HCT116 (cell line): ENCODE measurements at regions not wholly inside any gene's neighbourhood (a gene's known extent, or its start where the extent isn't known, plus 50 kb on each side); places are given as distances from the start of the nearest gene placed in this dataset.

ENCODE experiments used
- ATAC-seq: fragments of 200-7000 bp; cut with Tn5 transposase; 2 replicates; pipeline ENCODE4 v1.9.1; 2020; ENCODE audit warnings: mild to moderate bottlenecking, moderate library complexity
- BruUV-seq: library from RNA; stranded (reverse); fragments of 400-500 nt; replicated peaks from 2 replicates; lab custom pipeline; 2021; lab: Mats Ljungman, UMichigan
- CTCF ChIA-PET: fragments of 300-600 bp; sonication (Branson Sonifier 250); formaldehyde crosslinking; loops from one replicate; lab custom pipeline; 2021; ENCODE audit warnings: antibody characterized with exemption; lab: Charles Lee
- POLR2A ChIA-PET: fragments of 300-600, 350-600 bp; sonication (Branson Sonifier 250); formaldehyde crosslinking; loops from one replicate; lab custom pipeline; 2021; ENCODE audit warnings: antibody characterized with exemption; lab: Charles Lee
- RAD21 ChIA-PET, 2 experiments: fragments of 300-600 bp; sonication (Branson Sonifier 250); formaldehyde crosslinking; loops; one replicate each; lab custom pipeline; 2023; ENCODE audit warnings: low total read pairs in 2 of 2; ENCODE audit not compliant: uncharacterized antibody in 2 of 2, unreplicated experiment in 2 of 2, low non-redundant PET in 1 of 2; lab: Charles Lee
- DNase-seq: peaks from one replicate; pipeline ENCODE4 v3.0.0-alpha.2; 2010; ENCODE audit warnings: low read depth, low spot score
- H2AFZ ChIP-seq: fragments of 200-600 bp; shearing (Covaris generic), sonication (generic); 2 replicates; pipeline ENCODE4 v1.6.1; 2017; ENCODE audit warnings: low read depth, mixed run types, mixed read lengths, antibody characterized with exemption, low read length; ENCODE audit not compliant: poor library complexity, severe bottlenecking
- H3K27ac ChIP-seq: 2 replicates; pipeline ENCODE4 v1.5.1; 2012; ENCODE audit warnings: low read depth, low read length
- H3K27me3 ChIP-seq: fragments of 200-600 bp; sonication (generic); 2 replicates; pipeline ENCODE4 v1.6.1; 2016; ENCODE audit warnings: mixed run types, low read length, mixed read lengths; ENCODE audit not compliant: insufficient read depth
- H3K36me3 ChIP-seq, 2 experiments: fragments of 200-500 bp in 1 of 2; fragments of 200-600 bp in 1 of 2; sonication (Bioruptor generic) in 1 of 2; sonication (generic) in 1 of 2; 2 replicates each; pipeline versions ENCODE4 v1.5.1 to v1.6.1; 2014 to 2016; ENCODE audit warnings: low read length in 2 of 2, inconsistent platforms in 1 of 2, mixed read lengths in 1 of 2, mixed run types in 1 of 2; ENCODE audit not compliant: insufficient read depth in 2 of 2, control insufficient read depth in 1 of 2
- H3K4me1 ChIP-seq, 2 experiments: fragments of 200-600 bp in 1 of 2; sonication (generic) in 1 of 2; 2 replicates each; pipeline versions ENCODE4 v1.5.1 to v1.6.1; 2012 to 2017; ENCODE audit warnings: low read length in 2 of 2, inconsistent platforms in 1 of 2, mild to moderate bottlenecking in 1 of 2, mixed read lengths in 1 of 2, mixed run types in 1 of 2, moderate library complexity in 1 of 2; ENCODE audit not compliant: insufficient read depth in 2 of 2, control insufficient read depth in 1 of 2
- H3K4me2 ChIP-seq: fragments of 200-600 bp; sonication (generic); 2 replicates; pipeline ENCODE4 v1.6.1; 2017; ENCODE audit warnings: mixed run types, low read length, mixed read lengths
- H3K4me3 ChIP-seq, 2 experiments: fragments of 200-600 bp in 1 of 2; sonication (generic) in 1 of 2; replicated peaks in 1 of 2; 2 replicates each; pipeline ENCODE4 v1.5.1; 2011 to 2016; ENCODE audit warnings: low read length in 2 of 2, control low read depth in 1 of 2, low read depth in 1 of 2, mild to moderate bottlenecking in 1 of 2, mixed read lengths in 1 of 2, mixed run types in 1 of 2
- H3K79me2 ChIP-seq: fragments of 200-600 bp; sonication (generic); 2 replicates; pipeline ENCODE4 v1.6.1; 2017; ENCODE audit warnings: mild to moderate bottlenecking, mixed run types, low read length, moderate library complexity, mixed read lengths; ENCODE audit not compliant: insufficient read depth
- H3K9ac ChIP-seq: fragments of 200-600 bp; sonication (generic); 2 replicates; pipeline ENCODE4 v1.6.1; 2016; ENCODE audit warnings: low read length, mixed read lengths
- H3K9me2 ChIP-seq: fragments of 200-600 bp; sonication (generic), shearing (Covaris generic); 2 replicates; pipeline ENCODE4 v1.6.1; 2017; ENCODE audit warnings: mixed run types, mild to moderate bottlenecking, moderate library complexity; ENCODE audit not compliant: insufficient read depth
- H3K9me3 ChIP-seq, 2 experiments: fragments of 200-500 bp in 1 of 2; fragments of 200-600 bp in 1 of 2; sonication (Bioruptor generic) in 1 of 2; sonication (generic) in 1 of 2; 2 replicates each; pipeline ENCODE4 v1.6.1; 2014 to 2017; ENCODE audit warnings: low read length in 2 of 2, mixed read lengths in 2 of 2, inconsistent platforms in 1 of 2, low read depth in 1 of 2, mild to moderate bottlenecking in 1 of 2, mixed run types in 1 of 2, moderate library complexity in 1 of 2; ENCODE audit not compliant: control insufficient read depth in 1 of 2, insufficient read depth in 1 of 2
- H4K20me1 ChIP-seq: fragments of 200-600 bp; sonication (generic), shearing (Covaris generic); 2 replicates; pipeline ENCODE4 v1.6.1; 2017; ENCODE audit warnings: mixed run types, mild to moderate bottlenecking, moderate library complexity; ENCODE audit not compliant: insufficient read depth
- CEBPB ChIP-seq: IDR thresholded peaks from 2 replicates; pipeline ENCODE4 v1.6.1; 2012; ENCODE audit warnings: low read depth
- JUND ChIP-seq: IDR thresholded peaks from 2 replicates; pipeline ENCODE4 v1.6.1; 2012
- POLR2A ChIP-seq: IDR thresholded peaks from 2 replicates; pipeline ENCODE4 v1.7.0; 2011; ENCODE audit warnings: borderline replicate concordance; ENCODE audit not compliant: insufficient read depth, insufficient read length; ENCODE audit errors: extremely low read depth
- POLR2AphosphoS5 ChIP-seq: IDR thresholded peaks from 2 replicates; pipeline ENCODE4 v1.6.1; 2011; ENCODE audit warnings: mild to moderate bottlenecking, low read depth, low read length, moderate library complexity
- RAD21 ChIP-seq: IDR thresholded peaks from 2 replicates; pipeline ENCODE4 v1.6.1; 2012; ENCODE audit warnings: low read depth, mild to moderate bottlenecking
- SIN3A ChIP-seq: IDR thresholded peaks from 2 replicates; pipeline ENCODE4 v1.6.1; 2012; ENCODE audit warnings: low read depth
- YY1 ChIP-seq: IDR thresholded peaks from 2 replicates; pipeline ENCODE4 v1.6.1; 2011; ENCODE audit warnings: low read length, low read depth, moderate library complexity, mild to moderate bottlenecking; ENCODE audit not compliant: insufficient replicate concordance; ENCODE audit errors: extremely low read depth
- intact Hi-C: fragments of 100-400 bp; cut with micrococcal nuclease; formaldehyde crosslinking; loops from 2 replicates; pipeline ENCODE4 v1.10.0; 2022
- TF ChIP-seq, protein P1 (sequence below): IDR thresholded peaks from 2 replicates; pipeline ENCODE4 v1.6.1; 2012
- TF ChIP-seq, protein P2 (sequence below): IDR thresholded peaks from 2 replicates; pipeline ENCODE4 v1.6.1; 2012

DNA sequence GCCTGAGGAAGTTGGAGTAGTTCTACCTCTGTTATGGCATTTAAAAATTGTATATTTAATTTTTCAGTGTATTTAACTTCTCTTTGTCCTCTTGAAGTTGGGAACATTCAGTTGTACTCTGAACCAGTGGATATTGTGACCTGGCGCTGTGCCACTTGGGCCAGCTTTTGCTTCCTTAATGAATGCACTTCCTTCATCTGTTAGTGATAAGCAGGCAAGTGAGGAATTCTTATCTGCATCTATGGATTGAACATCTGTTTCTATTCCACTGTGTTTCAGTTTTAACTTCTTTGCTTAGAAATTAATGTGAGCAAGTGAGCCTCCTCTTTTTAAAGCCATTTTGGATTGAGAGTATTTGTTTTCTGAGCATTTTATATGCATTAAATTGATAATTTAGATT, 128.3 kb downstream of the UCHL1 start:
- intact Hi-C loops: no loop called here
- RAD21 ChIA-PET: no interaction called here
- no TSS peak for BruUV-seq
- Histone ChIP-seq H3K27me3 (no peaks in the 10 kb centered on the region), H3K9me3 (no peaks in the 10 kb centered on the region), H3K4me2 (no peak overlapping the region), H3K4me3 (no peak overlapping the region), H2AFZ (no peak overlapping the region), H3K36me3 (no peaks in the 10 kb centered on the region), H3K9ac (no peak overlapping the region), H3K9me2 (no peaks in the 10 kb centered on the region), H3K79me2 (no peaks in the 10 kb centered on the region), H3K27ac (no peak overlapping the region), H4K20me1 (no peaks in the 10 kb centered on the region), H3K4me1 (no peaks in the 10 kb centered on the region)
- POLR2A ChIA-PET: no interaction called here
- ATAC-seq (no peak), DNase-seq (no peak)
- TF ChIP-seq YY1 (no peak), SIN3A (no peak), POLR2A (no peak), CEBPB (no peak)
- TF ChIP-seq, protein P1, sequence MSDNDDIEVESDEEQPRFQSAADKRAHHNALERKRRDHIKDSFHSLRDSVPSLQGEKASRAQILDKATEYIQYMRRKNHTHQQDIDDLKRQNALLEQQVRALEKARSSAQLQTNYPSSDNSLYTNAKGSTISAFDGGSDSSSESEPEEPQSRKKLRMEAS: no peak
- CTCF ChIA-PET: no interaction called here

DNA sequence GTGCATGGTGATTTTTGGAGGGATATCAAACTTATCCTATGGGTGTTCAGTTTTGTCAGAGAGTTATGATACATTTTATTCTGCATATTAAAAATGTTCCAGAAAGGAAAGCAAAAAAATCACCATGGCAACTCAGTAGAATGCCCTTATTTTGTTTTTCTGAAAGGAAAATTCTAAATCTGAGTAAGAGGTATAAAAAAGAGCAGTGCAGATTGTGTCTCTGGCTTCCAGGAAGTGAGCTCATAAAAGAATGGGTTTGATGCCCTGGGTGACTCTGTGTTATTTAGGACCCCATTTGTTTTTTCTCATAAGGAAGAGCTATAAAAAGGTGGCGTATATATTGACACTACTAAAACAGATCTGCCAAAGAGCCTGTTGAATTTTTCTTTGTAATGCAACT, 128.8 kb downstream of the UCHL1 start:
- Histone ChIP-seq H3K9ac (no peak overlapping the region), H3K27me3 (no peaks in the 10 kb centered on the region), H2AFZ (no peak overlapping the region), H3K4me2 (no peak overlapping the region), H3K79me2 (no peaks in the 10 kb centered on the region), H3K27ac (no peak overlapping the region), H4K20me1 (no peaks in the 10 kb centered on the region), H3K4me3 (no peak overlapping the region), H3K36me3 (no peaks in the 10 kb centered on the region), H3K9me3 (no peaks in the 10 kb centered on the region), H3K9me2 (no peaks in the 10 kb centered on the region), H3K4me1 (no peaks in the 10 kb centered on the region)
- DNase-seq (no peak), ATAC-seq (no peak)
- TF ChIP-seq JUND: no peak
- no peak for TF ChIP-seq SIN3A
- TF ChIP-seq, protein P2, sequence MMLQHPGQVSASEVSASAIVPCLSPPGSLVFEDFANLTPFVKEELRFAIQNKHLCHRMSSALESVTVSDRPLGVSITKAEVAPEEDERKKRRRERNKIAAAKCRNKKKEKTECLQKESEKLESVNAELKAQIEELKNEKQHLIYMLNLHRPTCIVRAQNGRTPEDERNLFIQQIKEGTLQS: no peak
- TF ChIP-seq POLR2AphosphoS5: no peak
- no peak for TF ChIP-seq RAD21
- no TSS peak for BruUV-seq
- ChIA-PET CTCF (no interaction called here), RAD21 (no interaction called here), POLR2A (no interaction called here)
- intact Hi-C loops: no loop called here
